Uterus (tissue), 2 donors: ENCODE measurements at regions not wholly inside any gene's neighbourhood (a gene's known extent, or its start where the extent isn't known, plus 50 kb on each side); places are given as distances from the start of the nearest gene placed in this dataset.

Source experiments
- POLR2A ChIP-seq, 2 donors: fragments of 450-650 bp; IDR thresholded peaks; one replicate each; pipeline ENCODE4 v1.6.1; 2016; ENCODE audit warnings: antibody characterized with exemption in 2 of 2, mild to moderate bottlenecking in 1 of 2, moderate library complexity in 1 of 2
- TF ChIP-seq, protein P1 (sequence below), 4 experiments: fragments of 200-600 bp in 2 of 4; fragments of 450-650 bp in 2 of 4; sonication (generic) in 2 of 4; IDR thresholded peaks; one replicate each; pipeline ENCODE4 v1.5.1; 2016 to 2019; ENCODE audit warnings: antibody characterized with exemption in 4 of 4, mild to moderate bottlenecking in 2 of 4, moderate library complexity in 1 of 4

DNA sequence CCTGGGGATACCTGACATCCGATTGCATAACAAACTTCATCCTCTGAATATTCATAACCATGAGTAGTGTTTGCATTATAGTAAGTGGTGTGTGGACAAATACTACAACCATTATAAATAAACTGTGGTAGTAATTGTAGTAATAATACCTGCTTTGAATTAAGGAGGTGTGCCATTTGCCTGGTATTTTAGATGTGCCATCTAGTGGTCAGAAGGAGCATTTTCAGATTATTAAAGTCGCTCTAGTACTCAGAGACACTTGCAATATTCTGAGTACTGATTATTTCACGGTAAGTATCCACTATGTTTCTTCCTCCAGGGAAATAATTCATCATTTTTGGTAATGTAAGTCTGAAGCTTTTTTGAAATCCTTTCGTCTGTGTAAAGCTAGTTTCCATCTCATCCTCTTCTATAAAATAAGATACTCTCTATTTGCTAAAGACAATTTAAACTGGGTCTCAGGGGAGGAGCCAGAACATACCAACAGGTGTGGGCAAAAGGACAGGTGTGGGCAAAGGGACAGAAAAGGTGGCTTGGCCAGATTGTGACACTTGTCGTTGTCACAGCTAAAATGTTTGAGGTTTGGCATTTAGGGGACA lies 115.3 kb upstream of the WDR11 start:
- TF ChIP-seq, protein P1, sequence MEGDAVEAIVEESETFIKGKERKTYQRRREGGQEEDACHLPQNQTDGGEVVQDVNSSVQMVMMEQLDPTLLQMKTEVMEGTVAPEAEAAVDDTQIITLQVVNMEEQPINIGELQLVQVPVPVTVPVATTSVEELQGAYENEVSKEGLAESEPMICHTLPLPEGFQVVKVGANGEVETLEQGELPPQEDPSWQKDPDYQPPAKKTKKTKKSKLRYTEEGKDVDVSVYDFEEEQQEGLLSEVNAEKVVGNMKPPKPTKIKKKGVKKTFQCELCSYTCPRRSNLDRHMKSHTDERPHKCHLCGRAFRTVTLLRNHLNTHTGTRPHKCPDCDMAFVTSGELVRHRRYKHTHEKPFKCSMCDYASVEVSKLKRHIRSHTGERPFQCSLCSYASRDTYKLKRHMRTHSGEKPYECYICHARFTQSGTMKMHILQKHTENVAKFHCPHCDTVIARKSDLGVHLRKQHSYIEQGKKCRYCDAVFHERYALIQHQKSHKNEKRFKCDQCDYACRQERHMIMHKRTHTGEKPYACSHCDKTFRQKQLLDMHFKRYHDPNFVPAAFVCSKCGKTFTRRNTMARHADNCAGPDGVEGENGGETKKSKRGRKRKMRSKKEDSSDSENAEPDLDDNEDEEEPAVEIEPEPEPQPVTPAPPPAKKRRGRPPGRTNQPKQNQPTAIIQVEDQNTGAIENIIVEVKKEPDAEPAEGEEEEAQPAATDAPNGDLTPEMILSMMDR (IDR thresholded peaks at IDR 0.05) = peak; percentile 10 to 35 (median 24)
- no peak for TF ChIP-seq POLR2A (IDR thresholded peaks at IDR 0.05)
